Adrenal gland (tissue), 5 donors: ENCODE measurements at regions not wholly inside any gene's neighbourhood (a gene's known extent, or its start where the extent isn't known, plus 50 kb on each side); places are given as distances from the start of the nearest gene placed in this dataset.

ENCODE experiments used
- POLR2A ChIP-seq, 2 donors: fragments of 450-650 bp; IDR thresholded peaks; one replicate each; pipeline ENCODE4 v1.6.1; 2017; ENCODE audit warnings: antibody characterized with exemption in 2 of 2, mild to moderate bottlenecking in 2 of 2, moderate library complexity in 1 of 2
- TF ChIP-seq, protein P1 (sequence below), 6 experiments: fragments of 450-650 bp in 4 of 6; fragments of 200-600 bp in 2 of 6; sonication (generic) in 1 of 6; IDR thresholded peaks; 1 replicate in 5 of 6; 2 replicates in 1 of 6; pipeline versions ENCODE4 v1.5.1 to v1.8.0; 2016 to 2021; ENCODE audit warnings: antibody characterized with exemption in 6 of 6, mild to moderate bottlenecking in 2 of 6, moderate library complexity in 1 of 6
- donor health status: DM: no; HTN: no; CAD: no.

DNA sequence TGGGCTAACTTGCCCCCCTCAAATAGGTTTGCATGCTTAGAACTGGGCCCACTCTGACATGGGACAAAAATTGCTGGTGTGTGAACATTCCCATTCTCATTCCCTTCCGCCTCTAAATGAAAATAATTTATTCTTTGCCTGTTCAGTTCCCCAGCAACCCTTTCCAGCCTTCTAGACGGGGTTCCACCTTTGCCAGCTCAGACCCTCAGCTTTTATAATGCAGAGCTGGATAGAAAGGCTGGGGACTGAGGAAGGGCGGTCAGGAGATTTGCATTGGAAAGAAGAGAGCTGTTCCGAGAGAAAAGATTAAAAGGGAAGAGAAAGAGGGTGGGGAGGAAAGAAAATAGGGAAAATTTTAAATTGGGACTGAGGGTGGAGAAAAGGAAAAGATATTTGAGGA lies 151.1 kb upstream of the WSCD1 start:
- TF ChIP-seq, protein P1, sequence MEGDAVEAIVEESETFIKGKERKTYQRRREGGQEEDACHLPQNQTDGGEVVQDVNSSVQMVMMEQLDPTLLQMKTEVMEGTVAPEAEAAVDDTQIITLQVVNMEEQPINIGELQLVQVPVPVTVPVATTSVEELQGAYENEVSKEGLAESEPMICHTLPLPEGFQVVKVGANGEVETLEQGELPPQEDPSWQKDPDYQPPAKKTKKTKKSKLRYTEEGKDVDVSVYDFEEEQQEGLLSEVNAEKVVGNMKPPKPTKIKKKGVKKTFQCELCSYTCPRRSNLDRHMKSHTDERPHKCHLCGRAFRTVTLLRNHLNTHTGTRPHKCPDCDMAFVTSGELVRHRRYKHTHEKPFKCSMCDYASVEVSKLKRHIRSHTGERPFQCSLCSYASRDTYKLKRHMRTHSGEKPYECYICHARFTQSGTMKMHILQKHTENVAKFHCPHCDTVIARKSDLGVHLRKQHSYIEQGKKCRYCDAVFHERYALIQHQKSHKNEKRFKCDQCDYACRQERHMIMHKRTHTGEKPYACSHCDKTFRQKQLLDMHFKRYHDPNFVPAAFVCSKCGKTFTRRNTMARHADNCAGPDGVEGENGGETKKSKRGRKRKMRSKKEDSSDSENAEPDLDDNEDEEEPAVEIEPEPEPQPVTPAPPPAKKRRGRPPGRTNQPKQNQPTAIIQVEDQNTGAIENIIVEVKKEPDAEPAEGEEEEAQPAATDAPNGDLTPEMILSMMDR (IDR thresholded peaks at IDR 0.05): no peak
- TF ChIP-seq POLR2A (IDR thresholded peaks at IDR 0.05): no peak
